ENCODE measurements at regions not wholly inside any gene's neighbourhood (a gene's known extent, or its start where the extent isn't known, plus 50 kb on each side); places are given as distances from the start of the nearest gene placed in this dataset.

DNA sequence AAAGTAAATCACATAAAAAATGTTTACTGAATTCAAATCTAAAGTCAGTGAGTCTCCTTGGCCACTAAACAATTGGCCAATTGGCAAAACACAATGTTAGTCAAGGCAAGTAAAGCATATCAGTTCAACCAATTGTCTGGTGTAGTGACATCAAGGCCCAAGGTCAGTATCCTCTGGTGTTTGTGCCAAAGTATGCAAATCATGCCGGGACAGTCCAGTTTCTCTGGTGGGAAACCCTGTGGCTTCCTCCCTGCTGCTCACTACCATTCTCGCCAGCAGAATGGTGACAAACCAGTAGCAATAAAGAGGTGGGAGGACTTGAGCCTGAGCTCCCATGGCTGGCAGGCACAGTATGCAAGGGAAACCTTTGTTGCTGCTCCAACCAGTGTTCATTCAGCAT is 314.9 kb upstream of the FGF13 start:
- ChIA-PET POLR2A (no interaction called here), CTCF (no interaction called here)
- H3K9me3 ChIP-seq (ENCODE audit: control extremely low read depth in 1 of 3, control insufficient read depth in 2 of 3, insufficient read depth in 1 of 3, low read length in 2 of 3) = no peaks in the 10 kb centered on the region
- H3K9ac ChIP-seq (ENCODE audit: low read length) = no peak overlapping the region
- no peak overlapping the region for H3K4me3 ChIP-seq (ENCODE audit: control extremely low read depth in 1 of 5, extremely low read depth in 1 of 5, insufficient read depth in 1 of 5, low read depth in 2 of 5, low read length in 4 of 5)
- no peaks in the 10 kb centered on the region for H4K20me1 ChIP-seq (ENCODE audit: control insufficient read depth, insufficient read depth, low read length, poor library complexity, severe bottlenecking)
- H3K4me3 Mint-ChIP-seq = no peak overlapping the region
- TF ChIP-seq EZH2 (IDR thresholded peaks at IDR 0.05; ENCODE audit: borderline replicate concordance, insufficient read depth, low read depth, low read length, poor library complexity, severe bottlenecking) = no peak
- TF ChIP-seq, protein P1, sequence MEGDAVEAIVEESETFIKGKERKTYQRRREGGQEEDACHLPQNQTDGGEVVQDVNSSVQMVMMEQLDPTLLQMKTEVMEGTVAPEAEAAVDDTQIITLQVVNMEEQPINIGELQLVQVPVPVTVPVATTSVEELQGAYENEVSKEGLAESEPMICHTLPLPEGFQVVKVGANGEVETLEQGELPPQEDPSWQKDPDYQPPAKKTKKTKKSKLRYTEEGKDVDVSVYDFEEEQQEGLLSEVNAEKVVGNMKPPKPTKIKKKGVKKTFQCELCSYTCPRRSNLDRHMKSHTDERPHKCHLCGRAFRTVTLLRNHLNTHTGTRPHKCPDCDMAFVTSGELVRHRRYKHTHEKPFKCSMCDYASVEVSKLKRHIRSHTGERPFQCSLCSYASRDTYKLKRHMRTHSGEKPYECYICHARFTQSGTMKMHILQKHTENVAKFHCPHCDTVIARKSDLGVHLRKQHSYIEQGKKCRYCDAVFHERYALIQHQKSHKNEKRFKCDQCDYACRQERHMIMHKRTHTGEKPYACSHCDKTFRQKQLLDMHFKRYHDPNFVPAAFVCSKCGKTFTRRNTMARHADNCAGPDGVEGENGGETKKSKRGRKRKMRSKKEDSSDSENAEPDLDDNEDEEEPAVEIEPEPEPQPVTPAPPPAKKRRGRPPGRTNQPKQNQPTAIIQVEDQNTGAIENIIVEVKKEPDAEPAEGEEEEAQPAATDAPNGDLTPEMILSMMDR (IDR thresholded peaks at IDR 0.05) = no peak
- H3K27me3 Mint-ChIP-seq = no peaks in the 10 kb centered on the region
- H3K4me1 Mint-ChIP-seq = no peaks in the 10 kb centered on the region
- H3K27ac Mint-ChIP-seq = no peak overlapping the region
- H3K27me3 ChIP-seq (replicated peaks in 1 of 4; ENCODE audit: control extremely low read depth in 1 of 4, control insufficient read depth in 3 of 4, insufficient read depth in 4 of 4, low read length in 3 of 4) = no peaks in the 10 kb centered on the region
- ATAC-seq (ENCODE audit: low read depth) (no peak), DNase-seq (no peak)
- H3K9me3 Mint-ChIP-seq (ENCODE audit: insufficient read depth) = no peaks in the 10 kb centered on the region
- no peaks in the 10 kb centered on the region for H3K4me1 ChIP-seq (ENCODE audit: control insufficient read depth in 2 of 2, insufficient read depth in 2 of 2, low read length in 2 of 2)
- H3K4me2 ChIP-seq (replicated peaks; ENCODE audit: low read depth, low read length, poor library complexity, severe bottlenecking) = no peak overlapping the region
- intact Hi-C loops (cut with micrococcal nuclease) = no loop called here
- H3K36me3 ChIP-seq (replicated peaks in 1 of 2; ENCODE audit: control extremely low read depth in 1 of 2, control insufficient read depth in 1 of 2, extremely low read depth in 1 of 2, insufficient read depth in 2 of 2, low read length in 1 of 2) = no peaks in the 10 kb centered on the region
- 100% methylated on average over 1 of the region's 2 CpGs for WGBS (ENCODE audit: insufficient coverage)
- H3K79me2 ChIP-seq (ENCODE audit: control insufficient read depth, insufficient read depth, low read length) = no peaks in the 10 kb centered on the region
- no peak overlapping the region for H2AFZ ChIP-seq (ENCODE audit: insufficient read depth, low read depth, low read length, poor library complexity, severe bottlenecking)
- no peak overlapping the region for H3K27ac ChIP-seq (ENCODE audit: low read length in 2 of 2)

DNA sequence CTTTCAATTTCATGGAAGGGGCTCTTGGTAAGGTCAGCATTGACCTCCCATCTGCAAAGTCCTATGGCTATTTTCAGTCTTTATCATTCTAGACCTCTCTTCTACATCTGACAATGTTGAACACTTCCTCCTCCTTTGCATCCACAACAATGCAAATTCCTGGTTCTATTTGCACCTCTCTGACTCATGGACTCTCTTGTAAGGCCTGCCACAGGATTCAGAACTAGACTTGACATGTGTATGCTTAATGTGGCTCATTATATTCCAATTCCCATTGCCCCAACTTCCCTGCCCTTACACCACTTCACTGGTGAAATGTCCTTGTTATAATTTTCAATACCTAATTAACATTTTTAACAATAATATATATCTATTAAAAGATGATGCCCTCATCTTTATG is 314.3 kb upstream of the FGF13 start:
- no peaks in the 10 kb centered on the region for H3K9me3 ChIP-seq (ENCODE audit: control extremely low read depth in 1 of 3, control insufficient read depth in 2 of 3, insufficient read depth in 1 of 3, low read length in 2 of 3)
- H3K4me3 ChIP-seq (ENCODE audit: control extremely low read depth in 1 of 5, extremely low read depth in 1 of 5, insufficient read depth in 1 of 5, low read depth in 2 of 5, low read length in 4 of 5) = no peak overlapping the region
- H3K4me1 ChIP-seq (ENCODE audit: control insufficient read depth in 2 of 2, insufficient read depth in 2 of 2, low read length in 2 of 2) = no peaks in the 10 kb centered on the region
- H3K9me3 Mint-ChIP-seq (ENCODE audit: insufficient read depth) = no peaks in the 10 kb centered on the region
- H3K4me3 Mint-ChIP-seq = no peak overlapping the region
- ChIA-PET CTCF (no interaction called here), POLR2A (no interaction called here)
- H4K20me1 ChIP-seq (ENCODE audit: control insufficient read depth, insufficient read depth, low read length, poor library complexity, severe bottlenecking) = no peaks in the 10 kb centered on the region
- intact Hi-C loops (cut with micrococcal nuclease) = no loop called here
- no peak overlapping the region for H3K9ac ChIP-seq (ENCODE audit: low read length)
- H3K36me3 ChIP-seq (replicated peaks in 1 of 2; ENCODE audit: control extremely low read depth in 1 of 2, control insufficient read depth in 1 of 2, extremely low read depth in 1 of 2, insufficient read depth in 2 of 2, low read length in 1 of 2) = no peaks in the 10 kb centered on the region
- no peaks in the 10 kb centered on the region for H3K27me3 Mint-ChIP-seq
- DNase-seq (no peak), ATAC-seq (ENCODE audit: low read depth) (no peak)
- no peak overlapping the region for H3K27ac ChIP-seq (ENCODE audit: low read length in 2 of 2)
- H3K4me2 ChIP-seq (replicated peaks; ENCODE audit: low read depth, low read length, poor library complexity, severe bottlenecking) = no peak overlapping the region
- no peak overlapping the region for H3K27ac Mint-ChIP-seq
- no peaks in the 10 kb centered on the region for H3K79me2 ChIP-seq (ENCODE audit: control insufficient read depth, insufficient read depth, low read length)
- no peak for TF ChIP-seq EZH2 (IDR thresholded peaks at IDR 0.05; ENCODE audit: borderline replicate concordance, insufficient read depth, low read depth, low read length, poor library complexity, severe bottlenecking)
- TF ChIP-seq, protein P1 (IDR thresholded peaks at IDR 0.05) = no peak
- no peaks in the 10 kb centered on the region for H3K27me3 ChIP-seq (replicated peaks in 1 of 4; ENCODE audit: control extremely low read depth in 1 of 4, control insufficient read depth in 3 of 4, insufficient read depth in 4 of 4, low read length in 3 of 4)
- H3K4me1 Mint-ChIP-seq = no peaks in the 10 kb centered on the region
- no peak overlapping the region for H2AFZ ChIP-seq (ENCODE audit: insufficient read depth, low read depth, low read length, poor library complexity, severe bottlenecking)
